Keratinocyte (primary cell): ENCODE measurements at regions not wholly inside any gene's neighbourhood (a gene's known extent, or its start where the extent isn't known, plus 50 kb on each side); places are given as distances from the start of the nearest gene placed in this dataset.

Experiments
- DNase-seq: peaks from one replicate; pipeline ENCODE4 v3.0.0-alpha.2; 2011; ENCODE audit warnings: low read depth, missing footprints, low spot score
- FAIRE-seq: peaks from 2 replicates; lab custom pipeline; 2011; peaks lifted over from hg19 to GRCh38; lab: Jason Lieb, UNC
- H2AFZ ChIP-seq: 2 replicates; pipeline ENCODE4 v1.6.0; 2012; ENCODE audit warnings: low read length, control low read depth, inconsistent platforms; ENCODE audit not compliant: control insufficient read depth
- H3K27ac ChIP-seq: 2 replicates; pipeline ENCODE4 v1.5.1; 2011; ENCODE audit warnings: low read length; ENCODE audit not compliant: control insufficient read depth, insufficient read depth
- H3K27me3 ChIP-seq: 3 replicates; pipeline ENCODE4 v1.6.0; 2011; ENCODE audit warnings: low read length; ENCODE audit not compliant: control insufficient read depth, insufficient read depth; ENCODE audit errors: extremely low read depth
- H3K36me3 ChIP-seq, 2 experiments: 2 replicates in 1 of 2; 3 replicates in 1 of 2; pipeline ENCODE4 v1.5.1; 2011; ENCODE audit warnings: low read length in 2 of 2, mild to moderate bottlenecking in 1 of 2; ENCODE audit not compliant: control insufficient read depth in 2 of 2, insufficient read depth in 2 of 2; ENCODE audit errors: extremely low read depth in 1 of 2
- H3K4me1 ChIP-seq: 3 replicates; pipeline ENCODE4 v1.5.1; 2011; ENCODE audit warnings: low read length; ENCODE audit not compliant: control insufficient read depth, insufficient read depth; ENCODE audit errors: extremely low read depth
- H3K4me2 ChIP-seq: 3 replicates; pipeline ENCODE4 v1.6.0; 2011; ENCODE audit warnings: low read depth, low read length; ENCODE audit not compliant: control insufficient read depth, insufficient read depth; ENCODE audit errors: extremely low read depth
- H3K4me3 ChIP-seq, 3 experiments: fragments of 200-600 bp in 1 of 3; sonication (generic) in 1 of 3; 2 replicates in 2 of 3; 3 replicates in 1 of 3; pipeline ENCODE4 v1.5.1; 2011 to 2016; ENCODE audit warnings: low read length in 3 of 3, mild to moderate bottlenecking in 3 of 3, control low read depth in 2 of 3, inconsistent platforms in 1 of 3, low read depth in 1 of 3, mixed read lengths in 1 of 3, mixed run types in 1 of 3, moderate library complexity in 1 of 3; ENCODE audit not compliant: control insufficient read depth in 2 of 3, insufficient read depth in 2 of 3; ENCODE audit errors: extremely low read depth in 1 of 3
- H3K79me2 ChIP-seq: 2 replicates; pipeline ENCODE4 v1.6.0; 2012; ENCODE audit warnings: low read length; ENCODE audit not compliant: control insufficient read depth, insufficient read depth
- H3K9ac ChIP-seq: 3 replicates; pipeline ENCODE4 v1.6.0; 2011; ENCODE audit warnings: low read length; ENCODE audit not compliant: control insufficient read depth, insufficient read depth; ENCODE audit errors: extremely low read depth
- H3K9me1 ChIP-seq: 3 replicates; pipeline ENCODE4 v1.6.0; 2011; ENCODE audit warnings: low read length; ENCODE audit not compliant: control insufficient read depth, insufficient read depth; ENCODE audit errors: extremely low read depth
- H3K9me3 ChIP-seq: 2 replicates; pipeline ENCODE4 v1.5.1; 2012; ENCODE audit warnings: low read depth, low read length; ENCODE audit not compliant: control insufficient read depth
- H4K20me1 ChIP-seq: 3 replicates; pipeline ENCODE4 v1.6.0; 2011; ENCODE audit warnings: low read length; ENCODE audit not compliant: control insufficient read depth, insufficient read depth; ENCODE audit errors: extremely low read depth
- CTCF ChIP-seq, 3 experiments: IDR thresholded peaks in 1 of 3; conservative IDR thresholded peaks in 1 of 3; optimal IDR thresholded peaks in 1 of 3; 2 replicates in 2 of 3; 3 replicates in 1 of 3; pipeline versions ENCODE3 to v1.5.1; 2011; ENCODE audit warnings: low read length in 3 of 3, mild to moderate bottlenecking in 3 of 3, moderate library complexity in 2 of 3, control low read depth in 1 of 3, inconsistent platforms in 1 of 3; ENCODE audit not compliant: insufficient read depth in 2 of 3; ENCODE audit errors: extremely low read depth in 1 of 3
- EZH2 ChIP-seq: IDR thresholded peaks from one replicate; pipeline ENCODE4 v1.6.1; 2012; ENCODE audit warnings: inconsistent platforms, mild to moderate bottlenecking, low read length, moderate library complexity
- dilution Hi-C: fragments of 300-500 bp; cut with MboI; formaldehyde crosslinking; loops from one replicate; pipeline ENCODE4 v1.7.0; 2020; ENCODE audit warnings: low sequenced_read_pairs; ENCODE audit not compliant: extremely low pct_ligation_motif_present

- H3K9ac ChIP-seq = no peak overlapping the region
- H2AFZ ChIP-seq = no peak overlapping the region
- no peaks in the 10 kb centered on the region for H3K79me2 ChIP-seq
- H3K4me2 ChIP-seq = no peak overlapping the region
- DNase-seq (no peak), FAIRE-seq (no peak)
- TF ChIP-seq EZH2 (no peak), CTCF (optimal IDR thresholded peaks at IDR 0.05 in 1 of 3, IDR thresholded peaks at IDR 0.05 in 1 of 3, conservative IDR thresholded peaks at IDR 0.05 in 1 of 3; ENCODE audit: extremely low read depth in 1 of 3, insufficient read depth in 2 of 3, low read length in 3 of 3) (no peak)
- no peaks in the 10 kb centered on the region for H3K27me3 ChIP-seq
- no peaks in the 10 kb centered on the region for H3K36me3 ChIP-seq
- no peak overlapping the region for H3K4me3 ChIP-seq
- H3K27ac ChIP-seq = no peak overlapping the region
- no peaks in the 10 kb centered on the region for H4K20me1 ChIP-seq
- H3K9me1 ChIP-seq = no peaks in the 10 kb centered on the region
- no peaks in the 10 kb centered on the region for H3K4me1 ChIP-seq
- H3K9me3 ChIP-seq = no peaks in the 10 kb centered on the region
- dilution Hi-C loops = no loop called here
These were observed 655.3 kb downstream of the LRRC70 start for GRCh38 chr5:63233911-63234310.

- no peaks in the 10 kb centered on the region for H4K20me1 ChIP-seq
- no peaks in the 10 kb centered on the region for H3K79me2 ChIP-seq
- H3K9me1 ChIP-seq = no peaks in the 10 kb centered on the region
- H3K27ac ChIP-seq = no peak overlapping the region
- H3K36me3 ChIP-seq = no peaks in the 10 kb centered on the region
- no peaks in the 10 kb centered on the region for H3K4me1 ChIP-seq
- no peak overlapping the region for H3K4me3 ChIP-seq
- DNase-seq (no peak), FAIRE-seq (no peak)
- no peak overlapping the region for H2AFZ ChIP-seq
- no peak for TF ChIP-seq CTCF (optimal IDR thresholded peaks at IDR 0.05 in 1 of 3, IDR thresholded peaks at IDR 0.05 in 1 of 3, conservative IDR thresholded peaks at IDR 0.05 in 1 of 3; ENCODE audit: extremely low read depth in 1 of 3, insufficient read depth in 2 of 3, low read length in 3 of 3)
- TF ChIP-seq EZH2 = no peak
- no peaks in the 10 kb centered on the region for H3K27me3 ChIP-seq
- H3K4me2 ChIP-seq = no peak overlapping the region
- no peaks in the 10 kb centered on the region for H3K9me3 ChIP-seq
- dilution Hi-C loops = no loop called here
- H3K9ac ChIP-seq = no peak overlapping the region
These were observed 654.7 kb downstream of the LRRC70 start for GRCh38 chr5:63233361-63233760.
